HG02973 (cell line): ENCODE measurements at regions not wholly inside any gene's neighbourhood (a gene's known extent, or its start where the extent isn't known, plus 50 kb on each side); places are given as distances from the start of the nearest gene placed in this dataset.

Source experiments
- ATAC-seq: cut with Tn5 transposase; IDR thresholded peaks from one replicate; pipeline ENCODE4 v1.9.1; 2021; ENCODE audit warnings: moderate library complexity; ENCODE audit not compliant: unreplicated experiment

- no peak for ATAC-seq
These were observed 372.8 kb upstream of the CCDC179 start for GRCh38 chr11:23233075-23233474.

GRCh38 chr11:23236826-23237555 is 376.7 kb upstream of the CCDC179 start:
- no peak for ATAC-seq

GRCh38 chr11:23252426-23252825 is 392.2 kb upstream of the CCDC179 start:
- no peak for ATAC-seq

- ATAC-seq, result no peak
These were observed 396.8 kb upstream of the CCDC179 start for GRCh38 chr11:23257088-23257487.

- ATAC-seq, result no peak
These were observed 397.3 kb upstream of the CCDC179 start for GRCh38 chr11:23257556-23257955.

GRCh38 chr11:23263466-23263865 is 403.2 kb upstream of the CCDC179 start:
- ATAC-seq, result no peak

GRCh38 chr11:23272095-23272494 is 411.8 kb upstream of the CCDC179 start:
- no peak for ATAC-seq

GRCh38 chr11:23278121-23278520 is 417.8 kb upstream of the CCDC179 start:
- ATAC-seq, result no peak

GRCh38 chr11:23280088-23280487 is 419.8 kb upstream of the CCDC179 start:
- ATAC-seq, result no peak

- ATAC-seq, result no peak
These were observed 423.4 kb upstream of the CCDC179 start for GRCh38 chr11:23283666-23284065.

- ATAC-seq, result no peak
These were observed 424.4 kb upstream of the CCDC179 start for GRCh38 chr11:23284631-23285030.

- ATAC-seq, result no peak
These were observed 427.9 kb upstream of the CCDC179 start for GRCh38 chr11:23288003-23288783.

- ATAC-seq, result no peak
These were observed 435.0 kb upstream of the CCDC179 start for GRCh38 chr11:23295241-23295640.

- no peak for ATAC-seq
These were observed 447.8 kb upstream of the CCDC179 start for GRCh38 chr11:23308041-23308440.

- ATAC-seq, result no peak
These were observed 450.0 kb upstream of the CCDC179 start for GRCh38 chr11:23310276-23310675.

- no peak for ATAC-seq
These were observed 452.0 kb upstream of the CCDC179 start for GRCh38 chr11:23311986-23312940.

- no peak for ATAC-seq
These were observed 452.7 kb upstream of the CCDC179 start for GRCh38 chr11:23313001-23313400.

- no peak for ATAC-seq
These were observed 453.9 kb upstream of the CCDC179 start for GRCh38 chr11:23314162-23314561.

- ATAC-seq, result no peak
These were observed 455.0 kb upstream of the CCDC179 start for GRCh38 chr11:23315286-23315685.

- no peak for ATAC-seq
These were observed 457.5 kb upstream of the CCDC179 start for GRCh38 chr11:23317816-23318215.

GRCh38 chr11:23318670-23319069 is 458.4 kb upstream of the CCDC179 start:
- no peak for ATAC-seq
